Muscle layer of duodenum (tissue), 2 donors: ENCODE measurements at regions not wholly inside any gene's neighbourhood (a gene's known extent, or its start where the extent isn't known, plus 50 kb on each side); places are given as distances from the start of the nearest gene placed in this dataset.

Experiments used
- H3K27ac ChIP-seq: one replicate; pipeline ENCODE4 v1.7.0; 2013; ENCODE audit warnings: mild to moderate bottlenecking, low read length
- H3K27me3 ChIP-seq: one replicate; pipeline ENCODE4 v1.7.0; 2013; ENCODE audit warnings: low read depth, mild to moderate bottlenecking, control low read depth, low read length
- H3K36me3 ChIP-seq, 2 donors: one replicate each; pipeline ENCODE4 v1.7.0; 2013; ENCODE audit warnings: low read length in 2 of 2, control low read depth in 1 of 2, mild to moderate bottlenecking in 1 of 2; ENCODE audit not compliant: insufficient read depth in 2 of 2, control insufficient read depth in 1 of 2
- H3K4me1 ChIP-seq, 2 donors: one replicate each; pipeline ENCODE4 v1.7.0; 2013; ENCODE audit warnings: low read length in 2 of 2, mild to moderate bottlenecking in 2 of 2, control low read depth in 1 of 2, moderate library complexity in 1 of 2; ENCODE audit not compliant: insufficient read depth in 2 of 2, control insufficient read depth in 1 of 2
- H3K4me3 ChIP-seq, 2 donors: one replicate each; pipeline ENCODE4 v1.7.0; 2013; ENCODE audit warnings: low read length in 2 of 2, low read depth in 1 of 2, mild to moderate bottlenecking in 1 of 2
- H3K9me3 ChIP-seq, 2 donors: one replicate each; pipeline ENCODE4 v1.7.0; 2013; ENCODE audit warnings: low read length in 2 of 2, control low read depth in 1 of 2, mild to moderate bottlenecking in 1 of 2; ENCODE audit not compliant: control insufficient read depth in 1 of 2
- donor health status: healthy.

GRCh38 chr13:71339736-71340135, 527.3 kb downstream of the DACH1 start:
- H3K27me3 ChIP-seq, result no peaks in the 10 kb centered on the region
- H3K4me1 ChIP-seq, result no peaks in the 10 kb centered on the region
- H3K9me3 ChIP-seq, result no peaks in the 10 kb centered on the region
- no peak overlapping the region for H3K4me3 ChIP-seq
- no peaks in the 10 kb centered on the region for H3K36me3 ChIP-seq
- H3K27ac ChIP-seq, result no peak overlapping the region

- Histone ChIP-seq H3K36me3 (no peaks in the 10 kb centered on the region), H3K4me1 (no peaks in the 10 kb centered on the region), H3K4me3 (no peak overlapping the region), H3K27ac (no peak overlapping the region), H3K9me3 (no peaks in the 10 kb centered on the region), H3K27me3 (no peaks in the 10 kb centered on the region)
Measured at GRCh38 chr13:71339005-71339404, 528.0 kb downstream of the DACH1 start.

- no peak overlapping the region for H3K4me3 ChIP-seq
- no peaks in the 10 kb centered on the region for H3K4me1 ChIP-seq
- no peak overlapping the region for H3K27ac ChIP-seq
- H3K9me3 ChIP-seq, result no peaks in the 10 kb centered on the region
- no peaks in the 10 kb centered on the region for H3K36me3 ChIP-seq
- H3K27me3 ChIP-seq, result no peaks in the 10 kb centered on the region
Measured at GRCh38 chr13:71338070-71338469, 528.9 kb downstream of the DACH1 start.

- Histone ChIP-seq H3K36me3 (no peaks in the 10 kb centered on the region), H3K4me1 (no peaks in the 10 kb centered on the region), H3K27me3 (no peaks in the 10 kb centered on the region), H3K4me3 (no peak overlapping the region), H3K27ac (no peak overlapping the region), H3K9me3 (no peaks in the 10 kb centered on the region)
Measured at GRCh38 chr13:71327266-71327665, 539.7 kb downstream of the DACH1 start.

- Histone ChIP-seq H3K4me1 (no peaks in the 10 kb centered on the region), H3K9me3 (no peaks in the 10 kb centered on the region), H3K27ac (no peak overlapping the region), H3K27me3 (no peaks in the 10 kb centered on the region), H3K36me3 (no peaks in the 10 kb centered on the region), H3K4me3 (no peak overlapping the region)
Measured at GRCh38 chr13:71325556-71325955, 541.4 kb downstream of the DACH1 start.

- Histone ChIP-seq H3K27me3 (no peaks in the 10 kb centered on the region), H3K4me3 (no peak overlapping the region), H3K27ac (no peak overlapping the region), H3K4me1 (no peaks in the 10 kb centered on the region), H3K36me3 (no peaks in the 10 kb centered on the region), H3K9me3 (no peaks in the 10 kb centered on the region)
Measured at GRCh38 chr13:71323266-71323665, 543.7 kb downstream of the DACH1 start.

GRCh38 chr13:71320452-71320851, 546.6 kb downstream of the DACH1 start:
- Histone ChIP-seq H3K27me3 (no peaks in the 10 kb centered on the region), H3K9me3 (no peaks in the 10 kb centered on the region), H3K27ac (no peak overlapping the region), H3K36me3 (no peaks in the 10 kb centered on the region), H3K4me1 (no peaks in the 10 kb centered on the region), H3K4me3 (no peak overlapping the region)

- H3K9me3 ChIP-seq, result no peaks in the 10 kb centered on the region
- no peaks in the 10 kb centered on the region for H3K27me3 ChIP-seq
- H3K27ac ChIP-seq, result no peak overlapping the region
- no peaks in the 10 kb centered on the region for H3K36me3 ChIP-seq
- no peaks in the 10 kb centered on the region for H3K4me1 ChIP-seq
- no peak overlapping the region for H3K4me3 ChIP-seq
Measured at GRCh38 chr13:71316792-71317363, 550.1 kb downstream of the DACH1 start.

GRCh38 chr13:71312923-71313322, 554.1 kb downstream of the DACH1 start:
- no peaks in the 10 kb centered on the region for H3K27me3 ChIP-seq
- H3K9me3 ChIP-seq, result no peaks in the 10 kb centered on the region
- no peak overlapping the region for H3K4me3 ChIP-seq
- no peaks in the 10 kb centered on the region for H3K36me3 ChIP-seq
- H3K27ac ChIP-seq, result no peak overlapping the region
- H3K4me1 ChIP-seq, result no peaks in the 10 kb centered on the region

GRCh38 chr13:71309905-71310304, 557.1 kb downstream of the DACH1 start:
- Histone ChIP-seq H3K27me3 (no peaks in the 10 kb centered on the region), H3K27ac (no peak overlapping the region), H3K36me3 (no peaks in the 10 kb centered on the region), H3K9me3 (no peaks in the 10 kb centered on the region), H3K4me1 (no peaks in the 10 kb centered on the region), H3K4me3 (no peak overlapping the region)

- H3K4me1 ChIP-seq, result no peaks in the 10 kb centered on the region
- no peak overlapping the region for H3K4me3 ChIP-seq
- H3K36me3 ChIP-seq, result no peaks in the 10 kb centered on the region
- no peak overlapping the region for H3K27ac ChIP-seq
- H3K27me3 ChIP-seq, result no peaks in the 10 kb centered on the region
- H3K9me3 ChIP-seq, result no peaks in the 10 kb centered on the region
Measured at GRCh38 chr13:71306821-71307220, 560.2 kb downstream of the DACH1 start.

- H3K27me3 ChIP-seq, result no peaks in the 10 kb centered on the region
- no peaks in the 10 kb centered on the region for H3K9me3 ChIP-seq
- no peak overlapping the region for H3K27ac ChIP-seq
- H3K4me3 ChIP-seq, result no peak overlapping the region
- no peaks in the 10 kb centered on the region for H3K4me1 ChIP-seq
- H3K36me3 ChIP-seq, result no peaks in the 10 kb centered on the region
Measured at GRCh38 chr13:71304861-71305260, 562.1 kb downstream of the DACH1 start.
